NCI-H1417 (cell line): ENCODE measurements at regions not wholly inside any gene's neighbourhood (a gene's known extent, or its start where the extent isn't known, plus 50 kb on each side); places are given as distances from the start of the nearest gene placed in this dataset.

Experiments used
- DNase-seq, 3 experiments: peaks; one replicate each; lab custom pipeline; 2025; lab: John Stamatoyannopoulos, UW

DNA sequence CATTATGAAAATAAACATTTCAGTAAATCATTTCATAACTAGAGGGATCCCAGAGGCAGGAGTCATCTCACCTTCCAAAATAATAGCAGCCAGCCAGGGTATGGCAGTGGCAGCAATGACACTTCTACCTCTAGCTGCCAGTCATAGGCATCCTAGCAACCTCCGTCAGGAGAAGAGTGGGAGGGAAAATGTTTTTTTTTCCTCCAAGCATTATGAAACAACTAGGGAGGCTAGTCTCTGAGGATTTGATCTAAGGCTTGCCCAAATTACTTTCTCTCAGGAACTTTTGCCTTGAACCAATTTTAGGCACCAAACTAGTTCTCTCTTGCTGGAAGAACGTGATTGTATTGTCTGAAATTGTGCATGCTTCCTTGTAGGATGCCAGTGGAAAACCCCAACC lies 208.7 kb upstream of the PREP start:
- no peak for DNase-seq

DNA sequence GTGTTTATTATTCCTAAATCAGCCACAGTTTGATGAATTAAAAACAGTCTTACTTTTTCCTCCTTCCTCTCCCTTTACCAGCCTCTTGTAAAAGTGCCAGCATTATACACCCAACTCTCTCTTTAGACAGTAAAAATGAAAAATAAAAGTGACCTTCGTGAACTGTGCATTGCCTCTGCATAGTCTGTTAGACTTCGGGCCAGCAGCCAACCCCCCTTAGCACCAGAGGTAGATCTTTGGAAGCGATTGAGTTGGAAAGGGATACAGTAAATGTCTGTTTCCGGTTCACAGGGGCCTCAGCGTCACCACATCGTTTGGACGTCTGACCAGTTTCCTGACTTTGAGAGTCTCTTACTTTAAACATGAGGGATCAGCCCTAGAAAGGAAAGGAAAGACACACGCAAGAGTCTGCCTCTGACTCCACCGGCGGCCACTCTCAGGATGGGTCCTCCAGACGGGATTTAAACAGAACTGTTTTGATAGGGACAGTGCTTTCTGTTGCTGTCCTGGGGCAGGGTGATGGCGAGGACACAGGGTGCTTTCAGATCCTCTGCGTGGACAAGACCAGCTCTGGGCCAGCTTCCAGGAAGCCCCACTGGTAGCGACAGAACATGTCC lies 206.6 kb upstream of the PREP start:
- DNase-seq, result no peak

- DNase-seq, result no peak
These were observed 206.0 kb upstream of the PREP start for GRCh38 chr6:105608711-105609374.

- no peak for DNase-seq
These were observed 205.0 kb upstream of the PREP start for GRCh38 chr6:105607636-105608621.

DNA sequence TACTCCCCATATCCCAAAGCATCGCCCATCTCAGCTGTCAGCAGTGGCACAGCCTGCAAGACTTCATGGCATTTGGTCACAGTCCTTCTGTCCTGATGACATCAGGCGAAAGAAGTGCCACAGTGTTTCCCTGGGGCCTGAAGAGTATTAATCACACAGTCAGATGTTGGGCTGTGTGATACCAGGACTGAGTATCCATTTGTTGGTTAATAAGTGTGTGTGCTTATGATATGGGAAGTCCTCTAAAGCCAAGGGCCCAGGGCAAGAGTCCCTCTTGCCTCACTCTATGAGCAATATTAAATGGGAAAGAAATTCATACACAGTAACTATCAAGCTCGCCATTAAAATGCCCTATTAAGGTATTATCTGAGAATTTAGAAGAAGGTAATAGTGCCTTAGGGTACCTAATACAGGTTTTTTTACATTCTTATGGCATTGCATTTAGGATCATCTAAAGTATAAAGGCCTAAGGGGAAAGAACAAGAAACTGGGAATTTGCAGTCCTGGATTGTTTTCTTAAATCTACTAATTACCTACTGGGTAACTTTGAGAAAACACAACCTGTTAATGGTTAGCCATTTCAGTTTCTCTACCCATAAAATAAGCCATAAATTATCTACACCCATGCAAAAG lies 204.1 kb upstream of the PREP start:
- no peak for DNase-seq

- DNase-seq, result no peak
These were observed 201.7 kb upstream of the PREP start for GRCh38 chr6:105604587-105604884.

- DNase-seq, result peak in 1 of 3 experiments; percentile 50
These were observed 201.1 kb upstream of the PREP start for GRCh38 chr6:105603788-105604586.

DNA sequence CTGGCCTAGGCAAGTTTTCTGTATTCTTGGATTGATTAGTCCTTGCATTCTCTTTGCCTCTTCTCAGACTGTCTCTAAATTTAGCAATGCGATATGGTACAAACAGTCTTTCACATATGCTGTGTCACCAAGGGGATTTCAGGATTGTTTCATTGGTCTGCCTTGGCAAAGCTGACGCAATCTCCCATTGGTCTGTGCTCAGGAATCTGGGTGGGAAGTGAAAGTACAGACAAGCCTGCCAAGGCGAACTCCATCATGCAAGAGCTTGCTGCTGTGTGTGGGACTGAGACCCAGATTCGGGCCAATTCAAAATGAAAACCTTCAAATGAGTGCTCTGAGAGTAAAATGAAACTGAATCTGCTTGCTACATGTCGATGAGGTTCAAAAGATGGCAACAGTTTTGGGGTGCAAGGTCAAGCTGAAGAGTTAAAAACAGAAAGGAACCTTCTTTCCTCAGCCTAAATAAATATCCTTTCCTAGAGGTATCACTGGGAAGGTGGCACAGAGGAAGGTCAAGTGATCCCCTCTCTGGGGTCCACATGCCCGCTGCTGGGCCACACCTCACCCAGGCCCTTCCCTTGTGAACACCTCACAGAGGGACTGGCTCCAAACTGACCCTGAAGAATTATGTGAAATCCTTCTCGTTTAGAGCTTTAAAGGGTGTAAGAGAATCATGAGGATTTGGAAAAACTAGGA lies 198.8 kb upstream of the PREP start:
- no peak for DNase-seq

DNA sequence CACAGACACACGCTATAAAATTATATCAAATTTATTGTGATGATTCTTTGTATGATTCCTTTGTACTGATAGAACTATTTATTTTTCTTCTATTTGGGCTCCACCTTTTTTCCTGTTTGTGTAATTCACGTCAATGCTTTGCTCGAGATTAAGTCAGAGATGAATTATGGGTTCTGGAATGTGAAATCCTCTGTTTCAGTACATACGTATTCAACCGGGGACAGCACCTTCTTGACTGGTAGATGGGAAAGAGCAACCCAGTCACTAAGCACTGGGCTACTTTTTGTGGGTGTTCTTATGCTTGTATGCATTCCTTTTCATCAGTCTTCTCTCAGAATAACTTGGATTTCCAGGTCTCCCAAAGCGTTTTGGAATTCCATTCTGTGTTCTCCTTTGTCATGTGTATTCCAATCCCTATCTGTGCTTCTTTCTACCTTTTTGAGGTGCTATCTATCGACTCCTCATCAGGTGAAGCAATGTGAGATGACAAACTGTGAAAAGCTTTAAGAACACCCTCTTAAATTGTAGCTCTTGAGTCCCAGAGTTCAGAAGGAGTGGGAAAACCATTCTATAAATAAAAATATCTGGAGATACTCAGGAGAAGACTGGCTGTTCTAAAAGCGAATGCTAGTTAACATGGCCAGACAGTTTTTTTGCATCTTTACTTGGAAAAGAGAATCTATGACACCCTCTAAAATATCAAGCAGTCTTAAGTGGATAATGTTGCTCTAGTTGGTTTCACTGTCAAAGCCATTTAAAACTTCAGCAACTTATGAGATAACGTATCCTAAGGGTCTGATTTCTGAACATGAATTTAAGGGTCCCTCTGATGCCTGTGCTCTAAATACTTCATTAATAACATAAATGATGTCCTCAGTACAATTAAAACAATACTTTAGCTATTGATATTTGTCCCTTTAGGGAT lies 197.7 kb upstream of the PREP start:
- DNase-seq, result no peak

- no peak for DNase-seq
These were observed 195.4 kb upstream of the PREP start for GRCh38 chr6:105598264-105598663.

DNA sequence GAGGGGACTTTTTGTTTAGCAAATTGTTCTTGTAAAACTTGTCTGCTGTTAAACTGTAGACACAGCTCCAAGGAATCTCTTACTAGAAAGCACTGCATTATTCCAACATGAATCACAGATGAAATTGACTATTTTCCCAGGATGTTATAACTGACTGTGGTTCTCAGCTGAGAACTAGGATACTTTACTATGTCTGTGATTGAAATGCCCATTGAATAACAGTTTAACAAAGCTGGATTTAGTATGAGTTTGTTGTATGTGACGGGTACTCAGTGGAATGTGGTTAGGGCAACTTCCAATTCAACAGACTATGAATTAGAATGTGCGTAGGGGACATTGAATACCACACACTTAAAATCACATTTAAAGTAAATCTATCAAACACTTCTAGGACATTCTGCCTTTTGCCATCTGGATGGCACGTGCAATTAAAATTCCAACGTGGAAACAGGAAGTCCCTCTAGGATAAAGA lies 193.4 kb upstream of the PREP start:
- no peak for DNase-seq

DNA sequence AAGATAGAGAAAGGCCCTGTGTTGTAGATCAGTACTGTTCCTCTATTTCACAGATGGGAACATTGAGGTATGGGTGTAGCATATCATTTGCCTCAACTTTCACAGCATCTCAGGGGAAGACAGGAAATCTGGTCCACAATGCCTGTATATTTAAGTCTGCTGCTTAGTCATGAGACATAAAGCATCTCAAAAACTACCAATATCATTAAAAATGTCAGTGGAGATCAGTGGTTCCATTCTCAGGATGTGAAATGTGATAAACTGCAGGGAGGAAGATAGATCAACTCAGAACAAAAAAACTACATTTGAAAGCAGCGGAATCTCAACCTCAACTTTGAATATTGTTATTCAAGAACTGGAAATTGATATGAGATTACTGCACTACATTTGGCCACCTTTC lies 192.9 kb upstream of the PREP start:
- no peak for DNase-seq

DNA sequence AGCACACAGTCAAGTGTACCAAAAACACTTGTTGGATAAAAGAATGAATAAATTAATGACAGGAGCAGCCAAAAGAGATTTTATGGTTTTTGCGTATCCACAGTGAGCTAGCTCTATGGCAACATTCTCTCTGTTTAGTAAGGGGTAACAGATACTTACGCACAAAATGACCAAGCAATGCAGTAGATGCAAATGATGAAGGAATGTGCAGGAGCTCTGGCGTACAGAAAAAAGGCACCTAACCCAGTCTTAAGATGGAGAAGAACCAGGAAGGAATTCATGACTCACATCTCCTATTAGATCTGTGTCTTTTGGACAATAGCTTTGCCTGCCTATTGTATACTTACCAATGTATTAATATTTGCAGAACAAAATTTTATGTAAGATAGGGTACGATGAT lies 191.9 kb upstream of the PREP start:
- DNase-seq, result no peak

DNA sequence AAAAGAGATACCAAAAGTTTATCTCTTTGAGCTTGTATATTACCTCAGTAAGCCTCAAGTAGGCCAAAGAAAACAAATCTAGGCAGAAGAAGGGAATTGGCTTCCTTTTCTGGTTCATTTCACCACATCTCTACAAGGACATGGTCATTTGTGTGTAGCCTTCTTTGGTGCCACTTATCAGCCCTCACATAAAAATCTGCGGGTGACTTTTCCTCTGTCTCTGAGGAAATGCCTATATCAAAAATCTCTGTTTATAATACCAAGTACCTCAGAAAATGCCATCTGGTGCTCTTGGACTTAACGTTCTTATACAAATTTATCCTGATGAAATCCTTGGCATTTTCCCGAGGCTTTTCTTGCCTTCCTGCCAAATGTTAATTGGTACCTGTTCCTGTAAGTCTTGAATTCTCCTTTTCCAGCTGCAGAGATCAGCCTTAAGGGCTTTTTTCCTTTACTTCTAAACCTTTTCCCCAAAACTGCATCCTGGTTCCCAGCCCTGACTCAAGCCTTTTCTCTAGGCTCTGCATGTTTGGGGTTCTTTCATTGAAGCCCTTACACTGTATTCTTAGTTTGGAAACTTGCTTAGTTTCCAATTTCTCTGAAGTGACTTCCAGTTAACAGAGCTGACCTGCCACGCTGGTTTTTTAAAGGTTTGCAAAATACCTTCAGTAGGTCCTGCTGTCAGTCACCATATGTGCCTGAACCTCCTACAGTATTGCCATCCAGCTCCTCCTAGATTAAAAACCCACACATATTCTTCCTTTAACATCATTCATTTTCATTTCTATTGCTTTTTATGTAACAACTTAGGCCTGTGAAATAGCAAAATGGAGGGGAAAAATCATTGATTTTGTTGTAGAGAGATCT lies 191.2 kb upstream of the PREP start:
- DNase-seq, result no peak

DNA sequence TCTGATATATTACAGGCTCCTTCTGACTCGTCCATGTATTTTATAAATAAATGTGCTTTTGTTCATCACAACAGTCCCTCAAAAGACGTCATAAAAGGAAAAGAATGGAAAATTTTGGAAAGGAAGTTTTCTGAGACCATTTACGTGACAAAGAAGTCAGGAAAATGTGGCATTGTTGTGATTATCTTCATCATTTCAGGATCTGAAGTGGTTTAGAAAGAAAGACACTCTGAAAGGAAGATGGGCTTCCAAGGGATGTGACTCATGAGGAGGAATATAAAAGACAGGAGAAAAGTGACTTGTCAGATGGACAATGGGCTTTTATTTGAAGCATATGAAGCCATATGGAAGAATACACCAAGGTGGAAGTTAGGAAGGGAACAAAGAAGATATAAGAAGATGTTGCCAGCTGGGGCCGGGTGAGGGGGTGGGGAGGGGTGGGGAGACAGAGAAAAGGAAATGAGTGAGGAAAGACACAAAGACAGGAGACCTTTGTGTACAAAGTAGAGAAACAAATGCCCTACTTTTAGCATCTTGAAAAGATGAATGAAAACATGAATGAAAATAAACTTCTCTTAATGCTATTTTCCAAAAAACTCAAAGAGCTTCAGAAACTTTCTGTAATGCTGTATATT lies 190.3 kb upstream of the PREP start:
- DNase-seq, result no peak

- no peak for DNase-seq
These were observed 189.4 kb upstream of the PREP start for GRCh38 chr6:105592329-105592728.

DNA sequence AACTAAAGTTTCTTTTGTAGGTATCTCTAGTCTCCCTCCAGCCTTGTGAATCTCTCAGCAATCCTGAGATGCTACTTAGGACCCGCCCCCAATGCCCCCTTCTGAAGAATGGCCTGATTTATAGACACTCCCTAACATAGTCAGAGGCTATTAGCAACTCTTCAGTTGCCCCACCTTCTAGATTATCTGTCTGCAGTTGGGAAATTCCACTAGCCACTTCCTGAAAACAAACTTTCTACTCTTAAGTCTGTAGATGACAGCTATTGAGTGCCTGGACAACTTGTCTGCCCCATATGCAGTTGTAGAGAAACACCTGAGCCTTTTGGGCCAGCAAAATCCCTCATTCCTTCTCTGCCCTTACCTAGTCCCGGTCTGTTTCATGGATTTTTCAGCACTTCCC lies 188.2 kb upstream of the PREP start:
- no peak for DNase-seq

- DNase-seq, result no peak
These were observed 185.3 kb upstream of the PREP start for GRCh38 chr6:105588123-105588710.
